ENCODE measurements at regions not wholly inside any gene's neighbourhood (a gene's known extent, or its start where the extent isn't known, plus 50 kb on each side); places are given as distances from the start of the nearest gene placed in this dataset.

DNA sequence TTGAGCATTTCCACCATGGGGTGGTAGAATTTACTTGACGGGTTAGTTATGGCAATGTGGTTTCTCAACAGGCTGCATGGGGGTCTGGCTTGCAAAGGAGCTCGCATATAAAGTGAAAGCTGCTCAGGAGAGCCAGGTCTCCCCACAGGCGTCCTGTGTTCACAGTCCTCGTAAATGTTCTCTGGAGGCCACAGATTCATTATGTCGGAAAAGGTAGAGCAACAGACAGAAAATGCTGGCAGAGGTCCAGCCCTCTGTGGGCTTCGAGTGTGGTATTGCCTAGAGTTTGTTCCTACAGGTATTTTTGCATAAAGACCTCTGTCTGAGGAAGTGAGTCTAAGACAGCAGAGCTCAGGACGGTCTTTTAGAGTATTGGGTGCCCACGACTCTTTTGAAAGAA, 96.4 kb downstream of the CDCA7 start:
- Mint-ChIP-seq H3K27me3 (ENCODE audit: insufficient read depth, low read depth) (peaks cover 6% of the 10 kb centered on the region), H3K4me1 (peaks cover 52% of the 10 kb centered on the region), H3K36me3 (no peaks in the 10 kb centered on the region), H3K27ac (no peak overlapping the region), H3K9me3 (peaks cover 2% of the 10 kb centered on the region), H3K4me3 (no peak overlapping the region)
- Histone ChIP-seq H4K20me1 (ENCODE audit: low read depth) (no peaks in the 10 kb centered on the region), H3F3A (ENCODE audit: low read depth) (peaks cover 39% of the 10 kb centered on the region), H3K9me3 (ENCODE audit: low read depth) (no peaks in the 10 kb centered on the region), H3K27me3 (no peaks in the 10 kb centered on the region), H3K36me3 (no peaks in the 10 kb centered on the region), H3K4me3 (no peak overlapping the region), H3K4me2 (peak overlapping the region; percentile 80), H3K79me2 (ENCODE audit: low read depth) (no peaks in the 10 kb centered on the region), H3K9ac (no peak overlapping the region), H3K4me1 (peaks cover 44% of the 10 kb centered on the region), H3K27ac (no peak overlapping the region), H2AFZ (replicated peaks) (peak overlapping the region; percentile 52)
- DNase-seq (ENCODE audit: low spot score), result no peak
- TF ChIP-seq CTCF (IDR thresholded peaks at IDR 0.05) (no peak), EZH2 (IDR thresholded peaks at IDR 0.05) (no peak), EZH2phosphoT487 (IDR thresholded peaks at IDR 0.05) (no peak)

DNA sequence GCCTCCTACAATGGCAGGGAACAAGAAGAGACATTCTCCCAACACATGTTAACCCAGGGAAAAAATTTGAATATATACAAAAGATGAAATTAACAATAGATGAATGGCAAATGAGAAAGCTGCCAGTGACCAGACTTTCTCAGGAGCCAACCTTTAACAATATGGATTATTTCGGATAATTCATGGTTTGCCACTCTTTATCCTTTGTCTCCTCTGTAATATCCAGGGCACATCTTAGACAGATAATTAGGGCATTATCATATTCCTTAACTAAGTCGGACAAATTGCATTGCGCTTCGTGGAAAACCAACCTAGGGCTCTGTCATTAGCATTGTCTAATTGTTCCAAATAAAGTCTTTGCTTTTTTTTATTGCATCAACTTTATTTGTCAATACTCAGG, 97.3 kb downstream of the CDCA7 start:
- H3K36me3 Mint-ChIP-seq, result no peaks in the 10 kb centered on the region
- Histone ChIP-seq H2AFZ (replicated peaks) (no peak overlapping the region), H3K4me3 (peak overlapping the region; percentile 2), H3K79me2 (ENCODE audit: low read depth) (no peaks in the 10 kb centered on the region), H3K9me3 (ENCODE audit: low read depth) (no peaks in the 10 kb centered on the region), H3K9ac (no peak overlapping the region), H3K4me2 (peak overlapping the region; percentile 80), H3K4me1 (peaks cover 44% of the 10 kb centered on the region), H3K27ac (peak overlapping the region; percentile 10), H3K27me3 (no peaks in the 10 kb centered on the region), H3K36me3 (no peaks in the 10 kb centered on the region), H3F3A (ENCODE audit: low read depth) (peaks cover 44% of the 10 kb centered on the region), H4K20me1 (ENCODE audit: low read depth) (no peaks in the 10 kb centered on the region)
- DNase-seq (ENCODE audit: low spot score), result no peak
- peaks cover 56% of the 10 kb centered on the region for H3K4me1 Mint-ChIP-seq
- TF ChIP-seq EZH2 (IDR thresholded peaks at IDR 0.05), result no peak
- TF ChIP-seq EZH2phosphoT487 (IDR thresholded peaks at IDR 0.05), result no peak
- no peak for TF ChIP-seq CTCF (IDR thresholded peaks at IDR 0.05)
- H3K27ac Mint-ChIP-seq, result no peak overlapping the region
- peaks cover 7% of the 10 kb centered on the region for H3K27me3 Mint-ChIP-seq (ENCODE audit: insufficient read depth, low read depth)
- no peaks in the 10 kb centered on the region for H3K9me3 Mint-ChIP-seq
- no peak overlapping the region for H3K4me3 Mint-ChIP-seq

DNA sequence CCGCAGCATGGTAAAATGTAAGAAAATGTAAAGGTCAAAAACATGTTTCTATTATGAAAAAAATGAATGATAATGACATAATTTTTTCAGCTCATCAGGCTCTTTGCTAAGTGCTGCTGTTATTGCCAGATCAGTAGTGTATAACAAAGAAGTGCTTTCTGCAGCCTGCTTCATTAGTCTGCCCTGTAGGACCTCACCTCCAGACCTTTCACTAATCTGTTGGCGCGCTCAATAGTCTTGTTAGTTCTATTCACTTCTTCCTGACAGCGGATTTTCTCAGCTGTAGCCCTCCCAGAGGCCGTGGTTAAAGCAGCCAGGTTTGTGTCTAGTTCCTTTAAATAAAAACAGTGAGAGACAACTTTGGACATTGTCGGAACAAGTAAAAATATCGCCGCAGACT, 97.7 kb downstream of the CDCA7 start:
- no peaks in the 10 kb centered on the region for H4K20me1 ChIP-seq (ENCODE audit: low read depth)
- no peak overlapping the region for H2AFZ ChIP-seq (replicated peaks)
- DNase-seq (ENCODE audit: low spot score), result peak; percentile 93
- H3K79me2 ChIP-seq (ENCODE audit: low read depth), result no peaks in the 10 kb centered on the region
- peak overlapping the region; percentile 55 for H3K4me3 Mint-ChIP-seq
- H3K4me3 ChIP-seq, result peak overlapping the region; percentile 27
- peak overlapping the region; percentile 65 for H3K27ac Mint-ChIP-seq
- TF ChIP-seq EZH2phosphoT487 (IDR thresholded peaks at IDR 0.05) (peak; percentile 35), EZH2 (IDR thresholded peaks at IDR 0.05) (no peak), CTCF (IDR thresholded peaks at IDR 0.05) (no peak)
- H3K27me3 Mint-ChIP-seq (ENCODE audit: insufficient read depth, low read depth), result peaks cover 9% of the 10 kb centered on the region
- H3F3A ChIP-seq (ENCODE audit: low read depth), result peaks cover 46% of the 10 kb centered on the region
- H3K27me3 ChIP-seq, result no peaks in the 10 kb centered on the region
- H3K36me3 Mint-ChIP-seq, result no peaks in the 10 kb centered on the region
- H3K4me1 ChIP-seq, result peaks cover 48% of the 10 kb centered on the region
- H3K36me3 ChIP-seq, result no peaks in the 10 kb centered on the region
- H3K4me2 ChIP-seq, result peak overlapping the region; percentile 80
- H3K27ac ChIP-seq, result peak overlapping the region; percentile 6
- H3K9me3 ChIP-seq (ENCODE audit: low read depth), result no peaks in the 10 kb centered on the region
- H3K4me1 Mint-ChIP-seq, result peaks cover 61% of the 10 kb centered on the region
- H3K9ac ChIP-seq, result no peak overlapping the region
- peaks cover 3% of the 10 kb centered on the region for H3K9me3 Mint-ChIP-seq

Measured in neural progenitor cell (in vitro differentiated cells).